ENCODE measurements at regions not wholly inside any gene's neighbourhood (a gene's known extent, or its start where the extent isn't known, plus 50 kb on each side); places are given as distances from the start of the nearest gene placed in this dataset.
"Not testable (repeated sequence)": the region's sequence is repeated elsewhere in the genome, so short reads cannot be mapped to it uniquely, and the experiment has no call there.

DNA sequence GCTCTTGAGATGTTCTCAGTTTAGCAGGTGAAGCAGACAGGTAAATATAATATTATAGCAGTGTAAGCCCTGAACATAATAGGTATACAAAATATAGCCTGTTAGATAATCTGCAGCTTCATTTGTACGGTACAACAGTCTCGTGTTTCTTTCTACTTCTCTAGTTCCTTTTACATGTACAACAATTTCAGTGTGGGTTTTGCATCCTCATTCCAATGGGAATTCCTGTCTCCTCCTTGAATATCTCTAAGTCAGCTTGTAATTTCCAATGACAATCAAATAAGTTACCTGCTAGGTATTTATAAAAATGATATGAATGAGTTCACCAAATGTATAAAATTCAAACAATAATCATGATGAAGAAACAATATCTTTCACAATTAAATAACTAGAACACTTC is 330.0 kb upstream of the RND3 start:
- no peak for DNase-seq

DNA sequence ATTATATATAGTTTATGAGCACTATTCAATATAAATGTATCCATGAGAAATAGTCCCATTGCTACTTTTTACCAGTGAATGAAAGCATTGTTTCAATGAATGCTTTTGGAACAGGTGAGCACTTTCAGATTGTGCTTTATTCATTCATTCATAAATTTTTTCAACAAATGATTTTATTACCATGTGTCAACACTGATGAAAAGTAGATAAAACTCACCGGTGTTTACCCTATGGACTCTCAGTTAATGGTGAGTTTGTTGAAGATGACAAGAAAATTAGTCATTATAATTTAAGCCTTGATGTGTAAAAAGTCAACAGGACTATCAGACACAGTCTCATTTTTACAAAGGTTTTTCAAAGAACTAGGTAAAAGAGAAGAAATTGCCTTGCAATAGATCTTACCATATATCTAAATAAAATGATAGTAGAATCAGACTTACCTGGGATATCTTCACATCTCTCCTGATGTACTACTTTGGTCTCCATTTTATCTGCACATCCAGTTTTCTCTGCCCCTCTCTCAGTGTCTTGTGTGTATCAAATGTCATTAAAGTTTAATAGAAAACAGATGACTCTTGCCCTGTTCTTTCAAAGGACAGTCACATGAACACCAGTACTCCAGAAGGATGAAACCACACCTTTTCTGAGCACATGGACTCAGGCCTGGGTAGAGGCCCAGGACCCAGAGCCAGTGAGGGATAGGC is 325.3 kb upstream of the RND3 start:
- DNase-seq: no peak

DNA sequence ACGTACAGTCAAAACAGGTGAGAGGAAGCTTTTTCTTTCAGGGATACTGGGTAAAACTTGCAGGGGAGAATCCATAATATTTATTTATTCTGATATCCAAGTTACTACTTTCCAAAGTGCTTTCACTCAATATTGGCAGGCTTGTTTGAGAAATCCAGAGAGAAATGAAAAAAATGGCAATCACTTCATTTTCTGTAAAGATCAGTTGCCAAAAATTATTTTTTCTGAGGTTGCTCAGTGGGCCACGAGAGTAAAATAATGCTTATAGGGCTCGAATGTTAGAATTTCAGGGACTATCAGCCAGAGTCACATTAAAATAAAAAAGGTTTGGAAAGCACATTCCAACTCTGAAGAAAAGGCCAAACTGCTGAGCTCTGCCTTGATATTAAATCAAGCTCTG is 324.6 kb upstream of the RND3 start:
- DNase-seq: no peak

DNA sequence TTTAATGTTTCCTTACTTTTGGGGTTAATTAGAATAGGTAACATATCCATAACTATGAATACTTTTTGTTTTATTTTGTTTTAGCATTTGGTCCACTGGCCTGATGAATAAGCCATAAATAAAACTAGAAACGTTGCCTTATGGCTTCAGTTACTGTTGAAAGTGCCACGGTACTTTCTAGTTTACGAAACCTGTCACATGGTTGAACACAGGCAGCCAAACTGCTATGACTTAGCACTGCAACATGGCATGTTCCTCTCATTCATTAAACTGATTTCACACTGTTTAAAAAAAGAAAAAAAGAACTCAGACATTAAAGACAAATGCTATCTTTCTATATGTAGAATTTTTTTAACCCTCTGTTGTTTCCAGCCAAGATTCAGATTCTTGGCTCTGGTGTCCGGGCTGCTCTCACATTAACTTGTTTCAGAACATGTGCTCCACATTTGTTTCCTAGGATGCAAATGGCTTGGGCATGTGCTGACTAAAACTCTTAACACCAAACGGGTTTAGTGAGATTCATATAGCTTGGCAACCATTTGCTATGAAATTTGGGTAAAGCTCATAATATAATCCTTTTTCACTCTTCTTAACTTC is 323.9 kb upstream of the RND3 start:
- DNase-seq: no peak

DNA sequence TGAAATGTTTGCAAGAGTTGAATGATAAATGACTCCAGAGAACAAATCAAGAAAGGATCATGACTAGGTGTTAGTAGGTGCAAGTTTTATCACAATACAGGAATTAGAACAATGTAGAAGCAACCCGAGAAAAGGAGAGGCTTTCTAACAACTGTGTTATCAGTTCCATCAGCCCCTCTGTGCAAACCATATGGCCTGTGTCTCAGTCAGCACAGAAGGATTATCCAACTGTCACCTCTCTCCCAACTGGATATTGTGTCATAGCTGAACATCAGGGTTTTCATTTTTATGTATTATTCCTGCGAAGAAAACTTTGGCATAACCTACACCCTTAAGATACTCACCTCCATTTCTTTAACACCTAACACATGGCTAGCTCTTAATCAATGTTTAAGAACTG is 321.6 kb upstream of the RND3 start:
- DNase-seq: no peak

DNA sequence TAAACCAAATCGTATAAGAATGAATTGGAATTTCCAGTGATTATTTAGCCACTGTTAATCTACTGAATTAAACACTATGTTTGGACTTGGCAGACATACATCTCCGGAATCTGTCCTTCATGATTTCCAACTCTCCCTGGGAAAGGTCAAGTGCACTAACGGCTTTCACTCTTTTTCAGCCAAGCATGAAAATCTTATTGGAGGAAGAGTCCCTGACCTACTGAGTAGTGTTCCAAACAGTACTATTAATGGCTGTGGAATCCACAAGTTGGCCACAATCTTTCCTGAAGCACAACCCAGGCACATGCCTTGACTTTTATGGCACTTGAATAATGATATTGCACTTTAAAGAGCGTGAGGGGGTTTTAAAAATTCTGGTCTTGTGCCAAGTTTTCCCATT is 318.9 kb upstream of the RND3 start:
- DNase-seq: no peak

DNA sequence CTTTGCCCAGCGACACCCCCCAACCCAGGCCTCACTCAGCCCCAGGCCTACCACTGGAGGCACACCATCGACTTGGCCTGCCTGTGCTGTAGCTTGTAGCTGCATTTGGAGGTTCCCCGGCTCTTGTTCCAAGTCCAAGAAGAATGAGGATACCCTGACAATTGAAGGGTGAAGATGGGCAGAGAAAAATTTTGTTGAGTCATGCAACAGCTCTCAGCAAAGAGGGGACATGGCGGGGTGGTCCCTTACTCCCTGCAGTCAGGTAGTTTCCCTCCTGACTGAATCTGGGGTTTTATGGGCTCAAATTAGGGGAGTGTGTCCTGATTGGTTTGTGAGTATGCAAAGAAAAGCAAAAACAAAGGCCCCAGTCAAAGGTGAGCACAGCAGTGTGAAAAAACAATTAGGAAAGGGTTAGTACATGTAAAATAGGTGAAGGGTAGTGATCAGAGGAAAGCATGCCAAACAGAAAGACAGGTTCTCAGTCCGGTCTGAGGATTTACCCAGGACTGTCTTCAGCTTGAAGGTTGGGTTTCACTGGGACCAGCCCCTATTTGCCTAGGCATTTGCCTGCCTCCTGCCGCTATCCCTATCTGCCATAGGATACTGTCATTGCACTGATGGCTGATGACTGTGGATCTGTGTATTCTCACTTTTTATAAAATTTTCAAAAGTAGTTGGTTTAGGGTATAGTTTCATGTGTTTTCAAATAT is 316.4 kb upstream of the RND3 start:
- DNase-seq: no peak

DNA sequence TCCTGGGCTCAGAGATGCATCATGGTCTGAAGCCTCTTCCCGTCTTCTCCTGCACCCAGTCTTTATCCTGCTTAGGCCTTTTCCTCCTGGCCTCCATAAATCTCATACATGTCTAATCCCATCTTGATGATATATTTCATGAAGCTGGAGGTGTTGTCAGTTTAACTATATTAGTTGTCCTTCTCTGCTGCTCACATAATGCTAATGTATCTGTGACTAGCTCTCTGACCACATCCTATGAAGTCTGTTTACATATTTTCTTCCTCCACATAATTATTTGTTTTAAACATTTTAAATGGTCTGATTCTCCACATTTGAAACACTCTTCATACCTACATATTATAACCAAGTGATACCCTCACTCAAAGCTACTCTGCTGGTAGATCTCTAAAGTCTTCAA is 315.2 kb upstream of the RND3 start:
- DNase-seq: no peak

DNA sequence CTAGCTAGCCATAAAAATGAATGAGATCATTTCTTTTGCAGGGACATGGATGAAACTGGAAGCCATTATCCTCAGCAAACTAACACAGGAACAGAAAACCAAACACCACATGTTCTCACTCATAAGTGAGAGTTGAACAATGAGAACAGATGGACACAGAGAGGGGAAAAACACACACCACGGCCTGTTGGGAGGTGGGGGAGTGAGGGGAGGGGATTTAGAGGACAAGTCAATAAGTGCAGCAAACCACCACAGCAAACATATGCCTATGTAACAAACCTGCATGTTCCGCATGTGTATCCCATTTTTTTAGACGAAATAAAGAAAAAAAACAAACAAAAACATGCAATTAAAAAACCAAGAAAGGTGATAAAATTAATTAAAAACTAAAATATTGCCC is 308.8 kb upstream of the RND3 start:
- DNase-seq: not testable (repeated sequence)

DNA sequence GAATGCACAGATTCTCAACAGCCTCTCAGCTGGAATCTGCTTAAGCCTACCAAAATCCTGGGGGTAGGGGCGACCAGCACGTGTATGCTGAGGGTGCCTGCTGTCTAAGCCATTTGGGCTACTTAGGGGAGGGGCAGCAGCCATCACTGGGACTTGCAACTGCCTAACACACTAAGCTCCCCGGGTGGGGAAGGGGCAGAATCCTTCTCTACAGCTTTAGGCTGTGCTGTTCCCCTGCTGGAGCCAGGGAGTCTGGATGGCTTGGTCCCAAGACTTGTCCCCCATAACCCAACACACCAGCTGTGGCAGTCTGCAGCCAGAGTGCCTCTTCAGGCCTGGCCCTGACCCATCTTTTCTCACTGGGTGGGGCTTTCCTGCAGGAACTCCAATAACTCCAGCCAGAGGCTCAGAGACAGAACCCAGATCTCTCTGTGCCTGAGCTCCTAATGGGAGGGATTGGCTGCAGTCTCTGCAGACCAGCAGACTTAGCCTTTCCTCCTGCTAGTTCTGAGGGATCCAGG is 305.4 kb upstream of the RND3 start:
- no peak for DNase-seq

DNA sequence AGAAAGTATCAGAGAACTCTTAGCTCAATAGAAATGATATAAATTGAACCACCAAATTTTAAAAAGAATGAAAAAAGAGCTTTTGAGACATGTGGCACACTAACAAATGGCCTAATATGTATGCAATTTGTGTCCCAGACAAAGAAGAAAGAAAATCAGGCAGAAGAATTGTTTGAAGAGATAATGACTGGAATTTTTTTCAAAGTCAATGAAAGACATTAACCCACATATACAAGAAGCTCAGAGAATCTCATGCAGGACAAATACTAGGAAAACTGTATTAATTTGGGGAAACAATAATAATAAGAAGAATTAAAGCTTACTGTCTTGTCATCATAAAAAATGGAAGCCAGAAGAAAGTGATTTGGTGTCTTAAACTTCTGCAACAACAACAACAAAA is 304.1 kb upstream of the RND3 start:
- DNase-seq: no peak

DNA sequence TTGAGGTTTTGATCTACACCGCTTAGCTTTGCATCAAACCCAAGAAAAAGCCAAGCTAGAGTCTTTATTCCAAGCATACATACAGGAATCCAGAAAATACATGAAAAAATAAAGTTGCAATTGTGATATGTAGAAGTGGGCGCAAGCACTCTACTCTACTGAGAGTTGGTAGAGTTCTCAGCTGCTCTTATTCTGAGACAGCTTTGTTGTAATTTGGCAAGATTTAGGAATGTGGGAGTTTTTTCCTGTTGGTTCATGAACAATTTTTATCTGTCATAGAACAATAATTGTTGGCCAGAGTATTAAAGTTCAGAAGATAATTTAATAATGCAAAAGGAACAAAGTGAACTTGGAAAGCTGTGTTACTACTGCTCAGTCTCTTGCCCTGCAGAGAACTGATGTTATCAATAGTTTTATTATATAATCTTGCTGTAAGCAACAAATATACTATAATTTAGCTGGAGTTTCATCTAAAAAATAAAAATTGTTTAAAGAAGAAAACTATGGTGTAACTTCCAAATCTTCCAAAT is 302.0 kb upstream of the RND3 start:
- DNase-seq: no peak

DNA sequence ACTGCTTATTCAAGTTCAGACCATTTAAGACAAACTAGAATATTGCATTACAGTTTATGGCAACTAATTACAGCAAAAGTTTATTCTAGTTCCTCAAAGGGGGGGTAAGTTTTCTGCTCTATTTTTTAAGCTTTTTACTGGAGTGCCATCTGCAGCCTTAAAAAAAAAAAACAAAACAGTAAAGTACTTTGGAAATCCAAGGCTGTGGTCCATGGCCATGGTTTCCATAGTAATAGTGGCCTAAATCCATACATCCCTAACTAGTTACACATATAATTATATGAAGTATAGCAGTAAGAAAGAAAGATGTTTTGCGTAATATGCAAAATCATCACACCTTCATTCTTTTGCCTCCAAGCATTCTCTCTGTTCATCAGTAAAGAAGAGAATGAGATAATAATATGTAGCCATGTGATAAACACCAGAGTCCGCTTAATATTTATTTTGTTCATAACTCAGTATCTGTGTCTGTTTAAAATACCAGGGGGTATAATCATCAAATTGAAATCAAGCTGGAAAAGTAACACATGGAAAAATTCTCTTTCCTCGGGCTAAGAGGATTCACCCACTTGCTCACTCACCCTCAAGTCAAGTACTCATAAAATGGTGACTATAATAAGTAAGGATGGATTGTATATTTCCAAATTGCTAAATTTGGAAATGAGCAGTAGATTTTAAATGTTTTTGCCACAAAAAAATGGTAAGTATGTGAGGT is 301.1 kb upstream of the RND3 start:
- DNase-seq: no peak

DNA sequence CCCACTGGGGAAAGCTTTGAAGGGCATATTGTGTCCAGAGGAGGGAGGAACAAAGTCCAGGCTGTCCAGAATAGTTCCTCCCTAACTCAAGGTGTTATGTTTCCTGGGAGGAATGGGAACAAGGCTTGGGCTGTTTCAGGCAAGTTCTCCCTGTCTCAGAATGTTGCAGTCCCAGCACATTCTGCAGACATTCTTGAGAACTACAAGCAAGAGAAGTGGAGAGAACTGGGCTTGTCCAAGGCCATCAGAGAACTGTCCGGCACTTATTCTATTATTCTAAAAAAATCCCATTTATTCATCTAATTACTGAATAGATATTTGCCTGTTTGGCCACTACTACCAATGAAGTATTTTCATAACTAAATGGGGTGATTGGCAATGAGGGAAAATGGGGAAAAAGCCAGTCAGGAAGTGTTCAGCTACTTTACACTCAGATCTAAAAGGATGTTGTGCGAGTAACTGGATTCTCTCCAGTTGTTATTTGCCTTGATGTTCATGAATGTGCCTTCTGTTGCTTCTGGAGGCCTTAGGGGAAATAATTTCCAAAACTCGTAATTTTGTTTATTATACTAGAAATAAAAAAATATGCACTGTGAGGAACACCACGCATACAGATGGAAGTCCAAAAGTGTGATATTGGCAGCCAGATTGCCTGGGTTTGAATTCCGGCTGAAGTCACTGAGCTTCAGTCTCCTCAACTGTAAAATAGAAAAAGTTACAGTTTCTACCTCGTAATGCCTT is 300.1 kb upstream of the RND3 start:
- no peak for DNase-seq

DNA sequence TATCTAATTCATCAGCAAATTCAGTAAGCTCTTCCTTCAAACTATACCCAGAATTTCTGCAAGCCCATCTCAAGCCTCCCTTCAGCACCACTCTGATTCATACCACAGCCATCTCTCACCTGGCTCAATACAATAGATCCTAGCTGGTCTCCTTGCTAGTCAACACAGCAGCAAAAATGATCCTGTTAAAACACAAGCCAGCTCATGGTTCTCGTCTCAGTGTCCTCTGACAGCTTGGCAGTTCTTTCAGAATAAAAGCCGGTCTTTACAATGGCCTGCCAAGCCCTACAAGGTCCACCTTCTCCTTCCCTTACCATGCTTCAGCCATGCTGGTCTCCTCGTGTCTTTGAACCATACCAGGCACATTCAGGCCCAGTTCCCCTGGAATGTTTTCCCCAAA is 296.9 kb upstream of the RND3 start:
- no peak for DNase-seq

DNA sequence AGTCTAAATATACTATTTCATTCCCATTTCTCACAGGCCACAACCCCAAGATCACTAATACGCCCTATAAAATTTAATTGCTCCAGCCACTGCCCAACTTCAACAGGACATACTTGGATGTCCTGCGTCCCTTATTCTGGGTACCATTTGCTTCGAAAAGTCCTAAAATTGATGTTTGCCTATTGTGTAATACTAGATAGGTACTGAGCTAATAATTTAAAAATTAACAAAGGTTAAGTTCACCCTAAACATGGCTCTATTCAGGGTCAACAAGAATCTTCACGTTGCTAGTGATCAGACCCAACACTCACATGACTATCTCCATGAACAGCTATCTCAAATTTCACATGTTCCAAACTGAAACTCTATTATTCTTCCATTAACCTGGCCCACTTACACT is 296.4 kb upstream of the RND3 start:
- no peak for DNase-seq

DNA sequence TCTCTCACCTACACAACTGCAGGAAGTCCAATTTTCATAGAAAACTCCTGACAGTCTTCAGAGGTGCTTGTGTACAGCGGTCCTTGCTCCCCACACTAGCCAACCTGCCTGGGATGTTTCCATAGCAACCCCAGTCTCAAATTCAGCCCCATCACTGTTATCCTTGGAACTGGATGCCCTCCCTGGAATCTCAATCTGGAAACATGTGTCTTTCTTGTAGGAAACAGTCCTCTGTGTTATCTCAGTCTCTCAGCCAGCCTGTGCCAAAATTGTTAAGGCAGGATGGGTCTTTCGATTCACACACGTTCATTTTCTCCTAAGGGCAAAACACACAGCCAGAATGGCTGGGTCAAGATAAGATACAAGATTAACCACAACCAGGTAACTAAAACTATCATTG is 295.5 kb upstream of the RND3 start:
- no peak for DNase-seq

DNA sequence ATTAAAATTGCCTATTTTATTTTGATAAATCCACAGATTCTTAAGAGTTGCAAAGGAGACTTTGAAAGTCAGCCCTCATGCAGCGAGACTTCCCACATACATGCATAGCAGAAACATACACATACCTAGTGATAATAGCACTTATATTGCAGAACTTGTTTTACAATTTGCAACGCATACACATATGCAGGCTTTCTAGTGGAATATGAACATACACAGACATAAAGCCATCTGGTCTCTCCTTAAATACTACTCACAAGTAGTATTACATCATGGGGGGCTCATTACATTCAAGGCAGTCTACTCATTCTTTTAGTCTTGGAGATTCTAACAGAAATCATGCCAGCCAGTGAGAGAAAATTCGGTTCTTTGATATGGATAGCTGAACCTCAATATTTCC is 295.1 kb upstream of the RND3 start:
- DNase-seq: no peak

DNA sequence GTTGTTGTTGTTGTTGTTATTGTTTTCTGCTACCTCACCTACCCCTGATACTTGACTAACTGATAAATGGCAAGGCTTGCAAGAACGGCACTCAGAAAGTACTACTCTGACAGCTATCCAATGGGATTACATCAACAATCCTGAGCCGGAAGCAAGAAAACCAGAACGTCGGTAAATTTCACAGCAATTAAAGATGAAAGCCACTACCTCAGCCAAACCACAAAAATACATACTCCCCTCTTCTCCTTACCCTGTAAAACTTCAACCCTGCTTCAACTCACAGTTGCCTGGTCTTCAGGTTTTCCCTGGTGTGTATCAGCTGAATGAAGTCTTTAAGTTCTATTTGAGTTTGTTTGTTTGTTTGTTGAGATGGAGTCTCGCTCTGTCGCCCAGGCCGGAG is 293.7 kb upstream of the RND3 start:
- no peak for DNase-seq

DNA sequence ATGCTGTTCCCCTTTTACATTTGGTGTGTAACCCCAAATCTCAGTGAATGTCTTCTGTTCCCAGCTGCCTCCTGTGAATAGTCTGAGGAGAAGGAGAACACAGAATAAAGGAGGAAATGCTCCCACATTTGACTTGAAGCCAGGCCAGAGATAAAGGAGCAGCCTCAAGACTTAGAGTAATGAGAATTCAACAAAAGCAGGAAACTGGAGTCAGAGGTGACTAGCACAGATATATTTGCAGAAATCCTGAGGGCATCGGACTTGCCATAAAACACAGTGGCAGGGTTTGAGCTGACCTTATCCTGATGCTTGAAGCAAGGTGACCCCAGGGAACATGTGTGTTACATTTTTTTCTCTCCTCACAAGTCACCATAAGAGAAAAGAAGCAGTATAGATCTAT is 291.4 kb upstream of the RND3 start:
- no peak for DNase-seq

DNA sequence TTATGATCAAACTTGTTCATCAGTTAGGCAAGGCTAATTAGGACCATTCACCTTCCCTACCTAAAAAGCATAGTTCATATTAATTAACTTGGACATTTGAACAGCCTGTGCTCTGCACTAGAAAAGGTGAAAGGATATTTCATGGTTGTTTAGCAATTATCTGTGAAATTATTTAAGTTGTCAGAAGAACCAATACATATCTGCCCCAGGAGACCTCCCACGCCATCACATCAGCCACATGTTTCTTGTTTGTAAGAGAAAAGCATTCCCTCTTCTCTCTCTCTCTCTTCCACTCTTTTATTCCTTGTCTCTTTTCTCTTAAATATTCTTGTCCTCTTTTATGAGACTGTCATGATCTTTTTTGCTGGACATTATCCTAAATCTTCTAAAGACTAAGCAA is 282.0 kb upstream of the RND3 start:
- DNase-seq: no peak

DNA sequence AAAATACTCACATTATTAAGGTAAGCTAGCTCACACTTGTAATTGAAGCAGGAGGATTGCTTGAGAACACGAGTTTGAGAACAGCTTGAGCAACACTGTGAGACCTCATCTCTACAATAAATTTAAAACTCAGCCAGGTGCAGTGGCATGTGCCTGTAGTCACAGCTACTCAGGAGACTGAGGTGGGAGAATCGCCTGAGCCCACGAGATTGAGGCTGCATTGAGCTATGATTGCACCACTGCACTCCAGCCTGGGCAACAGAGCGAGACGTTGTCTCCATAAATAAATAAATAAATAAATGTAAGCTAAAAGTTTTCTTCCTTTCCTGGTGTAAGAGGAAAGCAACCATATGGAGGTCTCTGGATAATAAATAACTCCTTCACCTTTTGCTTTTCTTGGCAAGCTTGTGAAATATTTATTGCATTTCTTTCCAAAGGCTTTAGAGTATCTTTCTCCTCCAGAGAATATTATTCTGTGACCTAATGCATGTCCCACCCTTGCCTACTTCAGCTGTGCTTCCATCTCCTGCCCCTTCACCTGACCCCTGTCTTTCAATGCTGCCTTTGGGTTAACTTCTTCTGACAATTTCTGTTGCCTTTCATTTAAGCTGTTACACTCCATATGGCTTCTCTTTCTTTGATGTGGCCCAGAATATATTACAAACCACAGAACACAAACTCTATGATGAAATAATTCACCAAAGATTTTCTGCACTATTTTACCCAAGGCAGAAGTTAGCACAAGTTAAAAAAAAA is 280.7 kb upstream of the RND3 start:
- no peak for DNase-seq
